DMS153 treated with DMSO at 0.1 percent for 48 hours (cell line): ENCODE measurements at regions not wholly inside any gene's neighbourhood (a gene's known extent, or its start where the extent isn't known, plus 50 kb on each side); places are given as distances from the start of the nearest gene placed in this dataset.
"Not testable (repeated sequence)": the region's sequence is repeated elsewhere in the genome, so short reads cannot be mapped to it uniquely, and the experiment has no call there.

Source experiments
- DNase-seq: peaks from one replicate; lab custom pipeline; 2025; ENCODE audit not compliant: unreplicated experiment; lab: John Stamatoyannopoulos, UW

DNA sequence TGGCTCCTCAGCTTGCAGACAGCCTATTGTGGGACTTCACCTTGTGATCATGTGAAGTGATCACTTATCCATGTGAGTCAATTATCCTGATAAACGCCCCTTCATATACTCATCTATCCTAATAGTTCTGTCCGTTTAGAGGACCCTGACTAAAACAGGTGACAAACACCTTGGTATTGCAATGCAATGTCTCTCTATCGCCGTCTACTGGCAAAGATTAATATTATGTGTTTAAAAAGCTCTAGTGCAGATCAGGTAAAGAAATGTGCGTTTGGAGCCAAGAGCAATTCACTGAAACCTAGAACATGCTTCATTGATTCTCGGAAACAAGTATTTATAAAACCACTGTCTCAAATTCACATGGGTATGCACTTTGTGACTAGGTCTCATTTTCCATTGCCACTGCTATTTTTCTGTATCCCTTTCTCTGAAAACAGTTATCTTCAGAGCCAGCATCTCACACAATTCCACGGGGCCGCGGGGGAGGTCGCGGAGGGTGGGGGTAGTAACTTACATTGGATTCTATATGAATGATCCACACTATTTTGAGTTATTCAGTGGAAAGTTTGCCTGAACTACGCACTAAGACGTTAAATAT, 554.6 kb upstream of the NCAM2 start:
- no peak for DNase-seq

DNA sequence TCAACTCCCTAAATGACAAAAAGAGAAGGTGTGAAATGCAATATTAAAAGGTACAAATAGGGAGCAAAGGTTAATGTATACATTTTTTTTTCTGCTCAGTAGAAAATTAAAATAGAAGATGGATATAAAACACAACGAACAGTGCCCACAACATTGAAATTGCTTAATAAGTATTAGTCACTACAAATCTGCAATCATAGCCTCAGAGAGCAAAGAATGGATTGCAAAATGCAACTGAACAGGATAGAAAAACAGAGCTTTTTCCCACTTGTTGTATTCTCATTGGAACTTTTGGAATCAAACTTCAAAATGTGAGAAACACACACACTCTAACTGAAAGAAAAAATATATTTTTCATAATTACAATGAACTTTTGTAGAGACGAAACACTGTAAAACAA, 552.2 kb upstream of the NCAM2 start:
- DNase-seq: no peak

DNA sequence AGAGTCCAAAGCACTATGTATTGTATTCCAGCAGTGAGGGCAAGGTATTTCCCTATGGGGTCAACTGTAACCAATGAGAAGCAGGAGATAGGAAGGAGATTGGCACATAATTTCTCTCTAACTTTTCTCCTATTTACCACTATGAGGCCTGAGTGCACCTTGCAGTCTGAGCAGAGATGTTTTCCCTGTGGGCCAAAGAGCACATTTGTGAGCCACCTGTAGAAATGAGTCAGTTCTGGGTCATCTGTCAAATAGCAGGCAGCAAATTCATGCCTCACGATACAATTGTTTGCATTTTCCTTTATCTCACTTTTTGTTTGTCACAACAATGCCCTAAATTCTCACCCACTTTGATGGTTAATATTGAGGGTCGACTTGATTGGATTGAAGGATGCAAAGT, 547.2 kb upstream of the NCAM2 start:
- DNase-seq: no peak

DNA sequence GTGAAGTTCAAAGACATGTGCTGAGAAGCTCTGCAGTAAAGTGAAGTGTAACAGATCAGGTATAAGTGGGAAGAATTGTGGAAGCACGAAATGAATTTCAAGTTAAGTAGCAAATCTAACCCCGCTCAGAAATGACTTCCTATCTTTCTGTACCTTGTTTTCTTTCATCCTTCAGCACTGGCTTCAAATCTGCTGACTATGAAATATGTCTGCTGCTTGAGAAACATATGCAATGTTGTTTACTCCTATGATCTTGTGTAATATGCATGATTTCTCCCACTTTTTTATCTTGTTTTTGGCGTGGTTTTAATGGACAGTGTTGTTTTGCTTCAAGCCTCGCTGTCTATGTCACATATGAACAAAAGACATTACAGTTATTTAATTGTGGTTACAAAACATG, 545.3 kb upstream of the NCAM2 start:
- no peak for DNase-seq

DNA sequence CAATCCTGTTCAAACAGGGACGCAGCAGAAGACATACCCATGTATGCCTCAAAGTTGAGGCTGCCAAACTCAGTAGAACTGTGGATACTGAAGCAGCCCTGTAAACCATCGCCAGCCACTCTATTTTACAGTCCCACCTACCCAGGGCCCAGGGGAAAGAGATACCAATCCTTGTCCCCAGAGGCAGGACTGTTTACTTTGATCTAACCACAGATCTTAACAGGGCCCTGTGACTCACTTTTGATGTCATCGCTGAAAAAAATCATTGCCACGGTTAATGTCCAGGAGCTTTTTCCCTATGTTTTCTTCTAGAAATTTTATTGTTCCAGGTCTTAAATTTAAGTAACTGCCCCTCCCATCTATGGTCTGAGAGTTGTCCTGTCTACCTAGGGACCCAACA, 538.4 kb upstream of the NCAM2 start:
- DNase-seq: no peak

DNA sequence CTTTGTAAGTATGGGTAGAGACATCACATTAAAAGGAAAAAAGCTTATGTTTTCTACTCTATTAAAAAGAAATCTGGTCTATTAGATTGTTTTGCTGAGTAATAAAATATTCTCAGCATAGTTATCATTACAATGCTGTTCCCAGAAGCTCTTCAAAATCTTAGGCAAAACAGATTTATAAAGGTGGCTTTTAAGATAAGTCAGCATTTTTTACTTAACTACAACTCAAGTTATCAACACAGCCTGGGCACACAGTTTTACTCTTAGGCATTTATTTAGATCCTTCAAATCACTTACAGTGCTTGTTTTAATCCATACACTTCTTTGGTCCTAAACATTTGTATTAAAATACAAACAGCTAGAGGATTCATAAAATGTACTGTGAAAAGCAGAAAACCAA, 534.8 kb upstream of the NCAM2 start:
- DNase-seq: no peak

DNA sequence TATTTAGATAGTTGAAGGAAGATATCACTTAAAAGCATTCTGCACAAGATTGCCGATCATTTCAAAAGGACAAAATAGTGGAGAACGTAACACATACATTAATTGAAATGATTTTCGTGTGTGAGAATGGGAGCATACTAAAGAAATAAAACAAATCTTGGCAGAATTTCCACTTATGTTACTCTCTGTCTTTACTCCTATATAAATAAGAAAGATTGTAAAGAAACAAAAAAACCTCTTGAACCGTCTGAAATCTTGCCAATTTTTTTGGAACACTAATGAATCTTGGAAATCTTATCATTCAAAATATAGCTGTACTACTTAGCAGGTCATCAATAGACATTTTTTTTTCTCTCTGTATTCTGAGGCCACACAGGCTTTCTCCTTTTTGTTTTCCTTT, 528.8 kb upstream of the NCAM2 start:
- DNase-seq: no peak

DNA sequence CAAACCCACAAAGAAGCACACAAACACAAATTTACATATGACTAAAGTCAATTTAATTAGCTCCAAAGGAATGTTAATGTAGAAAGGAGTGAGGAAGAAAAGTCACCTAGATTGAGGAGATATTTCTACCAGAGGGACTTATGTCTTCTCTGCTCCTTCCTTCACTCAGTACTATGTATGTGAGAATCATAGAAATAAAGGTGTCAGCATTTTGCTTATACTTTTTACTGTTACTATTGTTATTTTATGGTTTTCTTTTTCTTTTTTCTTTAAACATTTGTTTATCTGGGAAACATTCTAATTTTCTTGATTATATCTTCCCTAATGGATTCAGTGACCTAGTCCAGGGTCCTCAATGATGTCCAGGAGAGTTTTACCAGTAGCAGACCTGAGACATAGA, 511.9 kb upstream of the NCAM2 start:
- DNase-seq: no peak

DNA sequence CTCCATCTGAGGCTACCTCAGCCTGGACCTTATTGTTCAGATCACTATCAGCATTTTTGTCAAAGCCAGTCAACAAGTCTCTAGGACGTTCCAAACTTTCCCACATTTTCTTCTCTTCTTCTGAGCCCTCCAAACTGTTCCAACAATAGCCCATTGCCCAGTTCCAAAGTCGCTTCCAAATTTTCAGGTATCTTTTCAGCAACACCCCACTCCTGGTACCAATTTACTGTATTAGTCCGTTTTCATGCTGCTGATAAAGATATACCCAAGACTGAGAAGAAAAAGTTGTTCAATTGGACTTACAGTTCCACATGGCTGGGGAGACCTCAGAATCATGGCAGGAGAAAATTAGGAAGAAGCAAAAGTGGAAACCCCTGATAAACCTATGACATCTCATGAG, 495.3 kb upstream of the NCAM2 start:
- not testable (repeated sequence) for DNase-seq

DNA sequence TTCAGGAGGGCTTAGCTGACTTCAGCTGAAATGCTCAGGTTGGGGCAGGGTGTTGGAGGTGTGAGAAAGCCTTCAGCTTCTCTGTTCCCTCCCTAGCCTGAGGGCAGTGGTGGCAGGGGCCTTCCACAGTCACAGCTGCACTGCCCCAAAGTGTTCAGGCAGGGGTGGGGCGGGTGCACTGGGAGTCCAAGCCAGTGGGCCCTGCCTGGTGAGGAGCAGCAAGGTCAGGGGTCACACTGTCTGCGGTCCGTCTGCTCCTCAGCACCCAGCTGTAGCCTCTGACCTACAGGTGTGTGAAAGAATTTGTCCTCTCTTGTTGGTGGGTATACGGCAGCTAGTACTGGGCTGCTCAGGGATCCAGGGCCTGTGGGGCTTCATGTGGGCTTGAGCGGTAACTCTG, 490.4 kb upstream of the NCAM2 start:
- DNase-seq: no peak

DNA sequence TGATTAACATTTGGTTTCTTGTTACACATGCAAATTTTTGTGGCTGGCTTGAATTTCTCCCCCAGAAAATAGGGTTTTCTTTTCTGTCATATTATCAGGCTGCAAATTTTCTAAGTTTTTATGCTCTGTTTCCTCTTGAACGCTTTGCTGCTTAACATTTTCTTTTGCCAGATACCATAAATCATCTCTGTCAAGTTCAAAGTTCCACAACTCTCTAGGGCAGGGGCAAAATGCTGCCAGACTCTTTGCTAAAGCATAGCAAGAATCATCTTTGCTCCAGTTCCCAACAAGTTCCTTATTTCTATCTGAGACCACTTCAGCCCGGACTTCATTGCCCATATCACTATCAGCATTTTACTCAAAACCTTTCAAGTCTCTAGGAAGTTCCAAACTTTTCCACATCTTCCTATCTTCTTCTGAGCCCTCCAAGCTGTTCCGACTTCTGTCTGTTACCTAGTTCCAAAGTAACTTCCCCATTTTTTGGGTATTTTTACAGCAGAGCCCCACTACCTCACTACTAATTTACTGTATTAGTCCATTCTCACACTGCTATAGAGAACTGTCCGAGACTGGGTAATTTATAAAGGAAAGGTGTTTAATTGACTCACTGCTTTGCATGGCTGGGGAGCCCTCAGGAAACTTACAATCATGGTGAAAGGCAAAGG, 486.9 kb upstream of the NCAM2 start:
- DNase-seq: no peak

DNA sequence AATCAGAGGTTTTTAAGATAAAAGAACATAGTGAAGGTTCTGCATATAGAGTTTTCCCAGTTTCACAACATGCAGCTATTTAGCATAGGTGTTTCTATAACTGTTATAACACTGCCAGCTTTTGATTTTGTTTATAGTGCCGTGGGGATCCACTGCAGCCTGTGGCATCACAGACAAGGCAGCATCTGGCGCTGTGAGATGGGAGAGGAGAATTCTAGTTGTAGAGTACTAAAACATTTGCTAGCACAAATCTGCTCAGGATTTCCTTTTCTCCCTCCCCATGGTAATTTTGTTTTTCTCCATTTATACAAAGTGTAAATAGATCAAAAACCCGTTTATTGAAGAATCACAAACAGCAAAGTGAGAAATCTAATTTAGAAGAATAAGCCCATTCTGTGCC, 482.8 kb upstream of the NCAM2 start:
- DNase-seq: no peak

DNA sequence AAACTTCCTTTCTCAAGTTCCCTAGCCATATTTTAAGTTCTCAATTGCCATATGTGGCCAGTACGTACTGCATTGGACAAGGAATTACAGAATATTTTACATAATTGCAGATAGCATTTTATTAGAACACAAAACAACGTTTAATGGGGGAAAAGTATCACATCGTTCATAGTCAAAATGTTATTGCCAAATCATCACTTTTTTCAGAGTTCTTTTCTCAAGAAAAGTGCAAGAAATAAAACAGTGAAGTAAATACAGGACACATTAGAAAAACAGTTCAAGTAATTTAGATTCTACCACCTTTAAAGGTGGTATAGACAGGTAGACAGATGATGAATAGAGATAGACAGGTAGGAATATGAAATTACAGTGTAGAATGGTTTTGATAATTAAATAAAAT, 479.1 kb upstream of the NCAM2 start:
- no peak for DNase-seq

DNA sequence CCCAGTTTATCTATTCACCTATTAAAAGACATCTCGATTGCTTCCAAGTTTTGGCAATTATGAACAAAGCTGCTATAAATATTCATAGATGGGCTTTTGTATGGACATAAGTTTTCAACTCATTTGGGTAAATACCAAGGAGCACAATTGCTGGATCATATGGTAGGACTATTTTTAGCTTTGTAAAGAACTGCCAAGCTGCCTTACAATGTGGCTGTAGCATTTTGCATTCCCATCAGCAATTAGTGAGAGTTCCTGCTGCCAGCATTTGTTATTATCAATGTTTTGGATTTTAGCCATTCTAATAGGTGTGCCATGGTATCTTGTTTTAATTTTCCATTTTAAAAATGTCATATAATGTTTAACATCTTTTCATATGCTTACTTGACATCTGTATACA, 475.6 kb upstream of the NCAM2 start:
- DNase-seq: no peak

DNA sequence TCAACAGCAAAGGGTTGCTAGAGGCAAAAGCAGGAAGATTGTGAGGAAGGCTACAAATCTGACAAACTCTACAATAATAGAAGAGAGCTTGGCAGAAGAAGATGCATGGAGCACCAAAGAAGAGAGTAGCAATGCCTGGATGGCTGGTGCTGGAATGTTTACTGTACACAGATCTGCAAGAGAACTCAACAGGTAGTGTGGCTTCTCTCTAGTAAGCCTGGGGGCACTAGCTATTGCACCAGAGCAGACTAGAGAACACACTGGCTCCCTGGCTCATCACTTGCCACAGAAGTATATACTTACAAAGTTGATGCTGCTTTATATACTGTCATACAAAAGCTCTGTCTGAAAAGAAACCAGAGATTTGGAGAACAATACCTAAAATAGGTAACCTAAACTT, 475.0 kb upstream of the NCAM2 start:
- no peak for DNase-seq

DNA sequence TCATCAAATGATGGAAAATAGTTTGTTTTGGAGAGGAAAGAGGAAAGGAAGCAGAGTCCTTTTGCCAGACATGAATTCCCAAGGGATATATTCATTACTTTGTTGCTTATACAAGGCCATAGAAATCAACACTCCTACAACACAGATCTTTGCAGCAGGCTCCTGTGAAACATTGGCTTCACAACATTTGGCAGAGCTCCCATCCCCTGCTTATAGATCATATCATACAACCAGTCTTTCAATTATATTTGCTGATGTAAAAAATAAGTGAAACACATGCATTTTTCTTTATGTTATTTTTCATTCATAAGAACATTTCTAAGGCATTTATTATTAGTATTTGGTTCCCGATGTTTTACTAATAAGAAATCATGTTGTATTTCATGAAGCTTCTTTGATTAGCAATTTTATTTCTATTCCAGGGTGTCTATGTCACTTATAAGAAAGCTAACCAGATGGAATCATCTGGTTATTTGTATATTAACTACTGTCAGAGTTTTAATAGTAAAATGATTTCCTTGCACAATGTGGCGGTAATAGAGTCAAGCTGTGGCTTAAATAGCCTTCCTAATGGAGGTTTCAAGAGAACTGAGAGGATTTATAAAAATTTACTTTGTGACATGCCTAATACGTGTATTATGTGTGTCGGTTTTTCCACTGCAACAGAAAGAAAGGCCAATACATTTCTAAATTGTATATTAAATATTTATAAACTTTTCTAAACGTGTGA, 470.3 kb upstream of the NCAM2 start:
- peak; percentile 41 for DNase-seq

DNA sequence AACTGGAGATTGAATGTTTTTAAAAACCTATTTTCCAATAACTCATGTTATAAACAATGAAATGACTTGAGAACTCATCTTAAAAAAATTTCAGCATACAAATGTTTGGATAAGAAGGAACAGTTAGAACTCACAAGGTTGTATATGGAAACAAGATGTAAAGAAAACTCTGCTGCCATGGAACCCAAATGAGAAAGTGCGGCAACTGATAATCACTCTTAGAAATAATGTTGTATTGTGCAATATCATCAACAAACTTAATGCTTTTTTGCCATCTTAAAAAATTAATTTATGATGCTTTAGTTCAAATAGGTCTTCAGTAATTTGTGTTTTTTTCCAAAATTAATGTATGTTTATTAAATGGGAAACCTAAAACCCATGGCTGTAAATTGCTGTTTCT, 461.1 kb upstream of the NCAM2 start:
- no peak for DNase-seq

DNA sequence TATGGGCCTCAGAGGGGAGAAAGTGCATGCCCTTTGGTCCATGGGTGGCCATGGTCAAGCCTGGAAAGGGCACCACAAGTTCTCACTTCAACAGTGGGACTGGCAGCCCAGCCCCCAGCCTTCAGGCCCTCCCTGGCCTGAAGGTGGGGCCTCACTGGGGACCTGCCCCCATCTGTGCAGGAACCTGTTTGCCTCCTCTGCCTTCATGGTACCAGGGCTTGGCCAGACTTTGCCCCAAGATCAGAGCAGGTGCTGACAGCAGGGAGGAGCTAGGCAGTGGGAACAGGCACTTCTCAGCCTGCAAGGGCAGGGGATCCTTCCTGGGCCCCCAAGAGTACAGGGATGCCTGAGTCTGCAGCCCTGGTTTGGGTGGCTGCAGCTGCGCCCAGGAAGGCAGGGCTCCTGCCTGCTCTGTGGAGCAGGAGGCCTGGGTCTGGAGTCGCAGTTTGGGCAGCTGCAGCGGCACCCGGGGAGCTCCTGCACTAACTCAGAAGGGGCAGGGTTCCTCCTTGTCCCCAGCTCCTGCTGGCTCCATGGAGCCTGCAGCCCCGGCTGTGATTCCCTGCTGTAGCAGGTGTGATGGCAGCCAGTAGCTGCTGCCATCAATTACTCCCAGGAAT, 460.1 kb upstream of the NCAM2 start:
- DNase-seq: no peak

DNA sequence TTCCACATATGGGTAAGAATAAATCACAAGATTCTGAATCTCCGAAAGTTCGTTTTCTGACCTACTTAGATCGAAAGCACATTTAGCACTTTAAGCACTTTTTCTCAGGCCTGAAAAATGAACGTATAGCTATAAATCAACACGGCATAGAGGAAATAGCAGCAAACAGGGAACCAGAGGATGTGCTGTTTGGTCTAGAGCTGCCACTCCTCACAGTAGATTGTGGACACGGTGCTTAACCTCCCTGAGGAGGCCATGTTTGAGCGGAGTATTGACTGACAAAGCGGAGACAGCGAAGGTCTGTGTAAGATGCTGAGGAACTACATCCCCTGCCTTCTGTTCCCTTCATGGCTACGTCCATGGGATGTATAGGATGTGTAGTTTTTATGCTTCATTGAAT, 452.8 kb upstream of the NCAM2 start:
- no peak for DNase-seq

DNA sequence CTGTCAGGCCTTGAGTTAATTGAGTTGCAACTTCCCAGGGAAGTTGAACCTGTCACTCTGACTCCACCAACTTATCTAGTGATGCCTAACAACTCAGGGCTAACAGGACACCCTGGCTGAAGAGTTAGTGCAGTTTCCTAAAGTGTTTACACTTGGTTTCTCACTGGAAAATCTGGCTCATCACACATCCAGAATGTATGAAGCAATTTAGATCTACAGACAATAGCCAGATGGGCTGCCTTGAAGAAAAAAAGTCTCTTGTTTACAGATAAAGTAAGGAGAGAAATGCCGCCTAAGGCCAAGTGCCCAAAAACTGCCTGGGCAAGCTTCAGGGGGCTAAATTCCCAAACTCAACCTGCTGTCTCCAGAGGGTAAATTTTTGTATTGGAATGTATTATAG, 446.3 kb upstream of the NCAM2 start:
- DNase-seq: no peak

DNA sequence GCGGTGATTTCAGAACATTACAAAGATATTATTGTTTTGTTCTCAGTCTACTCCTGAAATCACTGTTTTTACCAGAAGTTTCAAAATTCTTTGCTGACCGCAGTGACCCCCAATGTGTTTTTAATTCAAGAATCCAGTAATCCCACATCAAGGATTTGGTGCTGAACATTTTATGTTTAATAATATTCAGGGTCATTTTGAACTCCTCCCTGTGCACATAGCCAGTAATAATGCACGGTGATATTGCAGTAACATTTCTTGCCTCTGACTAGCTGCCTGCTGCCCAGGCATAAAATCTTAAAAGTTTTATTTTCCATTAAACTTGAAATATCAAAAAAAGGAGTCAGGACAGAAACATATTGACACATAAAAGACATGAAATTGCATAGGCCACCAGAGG, 443.4 kb upstream of the NCAM2 start:
- no peak for DNase-seq

DNA sequence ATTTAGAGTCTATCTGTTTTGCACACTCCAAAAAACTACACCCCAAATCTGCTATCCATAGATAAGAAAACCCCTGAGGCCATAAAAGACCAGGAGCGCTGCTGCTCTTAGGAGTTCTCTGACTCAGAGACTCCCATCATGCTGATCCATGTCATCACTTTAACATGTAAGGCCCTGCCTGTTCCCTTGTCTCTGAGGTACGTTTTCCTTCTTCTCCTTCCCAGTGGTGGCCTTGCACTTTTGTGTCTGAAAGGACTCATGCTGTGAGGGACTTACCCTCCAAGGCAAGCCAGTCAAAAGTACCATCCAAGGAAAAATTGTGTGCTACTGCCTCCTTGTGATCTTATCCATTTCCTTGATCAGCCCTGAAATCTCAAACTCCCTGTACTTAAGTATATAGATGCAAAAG, 427.4 kb upstream of the NCAM2 start:
- no peak for DNase-seq
